ENCODE measurements at regions not wholly inside any gene's neighbourhood (a gene's known extent, or its start where the extent isn't known, plus 50 kb on each side); places are given as distances from the start of the nearest gene placed in this dataset.

- DNase-seq: no peak
Observed at GRCh38 chr5:10842823-10843222, 81.8 kb upstream of the DAP start.

- DNase-seq: no peak
Observed at GRCh38 chr5:10839916-10840599, 79.0 kb upstream of the DAP start.

GRCh38 chr5:10839118-10839517 lies 78.1 kb upstream of the DAP start:
- no peak for DNase-seq

- DNase-seq: no peak
Observed at GRCh38 chr5:10838038-10838437, 77.0 kb upstream of the DAP start.

- peak; percentile 70 for DNase-seq
Observed at GRCh38 chr5:10836986-10837385, 76.0 kb upstream of the DAP start.

GRCh38 chr5:10834695-10835094 lies 73.7 kb upstream of the DAP start:
- no peak for DNase-seq

GRCh38 chr5:10832987-10833386 lies 72.0 kb upstream of the DAP start:
- DNase-seq: peak; percentile 22

- no peak for DNase-seq
Observed at GRCh38 chr5:10832421-10832820, 71.4 kb upstream of the DAP start.

- DNase-seq: peak; percentile 83
Observed at GRCh38 chr5:10831419-10831818, 70.4 kb upstream of the DAP start.

- peak; percentile 55 for DNase-seq
Observed at GRCh38 chr5:10828241-10828640, 67.2 kb upstream of the DAP start.

- peak; percentile 13 for DNase-seq
Observed at GRCh38 chr5:10827571-10827970, 66.5 kb upstream of the DAP start.

GRCh38 chr5:10826971-10827370 lies 65.9 kb upstream of the DAP start:
- DNase-seq: no peak

GRCh38 chr5:10825897-10826644 lies 65.0 kb upstream of the DAP start:
- no peak for DNase-seq

GRCh38 chr5:10812218-10812617 lies 51.2 kb upstream of the DAP start:
- no peak for DNase-seq
